ENCODE measurements at regions not wholly inside any gene's neighbourhood (a gene's known extent, or its start where the extent isn't known, plus 50 kb on each side); places are given as distances from the start of the nearest gene placed in this dataset.

DNA sequence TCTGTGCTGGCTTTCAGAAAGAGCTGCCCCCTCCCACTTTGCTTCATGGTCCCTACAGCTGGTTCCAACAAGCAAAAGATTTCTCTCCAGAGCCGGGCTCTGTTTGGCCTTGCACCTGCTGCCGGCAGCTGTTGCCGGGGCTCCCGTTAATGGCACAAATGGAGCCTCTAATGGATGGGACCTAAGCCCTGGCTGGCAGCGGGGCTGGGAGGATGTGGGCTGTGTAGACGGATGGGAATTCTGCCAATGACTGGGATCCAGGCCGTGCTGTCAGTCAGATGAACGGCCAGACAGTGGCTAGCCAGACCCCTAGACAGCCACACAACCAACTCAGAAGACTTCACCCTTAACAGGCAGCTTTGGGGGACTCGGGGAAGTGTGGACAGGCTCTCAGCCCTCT, 88.0 kb downstream of the RPLP1 start:
- no peak overlapping the region for H3K18ac ChIP-seq (ENCODE audit: low read depth, low read length)
- H3K4me2 ChIP-seq (ENCODE audit: low read depth, low read length), result no peak overlapping the region
- DNase-seq (no peak), ATAC-seq (ENCODE audit: low read depth) (no peak)
- H3K27me3 ChIP-seq (ENCODE audit: control insufficient read depth, insufficient read depth, low read length), result peaks cover 65% of the 10 kb centered on the region
- no peak overlapping the region for H3K9ac ChIP-seq (ENCODE audit: low read depth, low read length)
- no peak overlapping the region for H3K27ac ChIP-seq (ENCODE audit: insufficient read depth, low read length)
- H2AK9ac ChIP-seq (replicated peaks; ENCODE audit: low read depth, low read length, poor library complexity), result no peak overlapping the region
- TF ChIP-seq RAD21 (IDR thresholded peaks at IDR 0.05; ENCODE audit: low read length) (no peak), BHLHE40 (IDR thresholded peaks at IDR 0.05; ENCODE audit: low read depth, low read length) (no peak)
- TF ChIP-seq, protein P1, sequence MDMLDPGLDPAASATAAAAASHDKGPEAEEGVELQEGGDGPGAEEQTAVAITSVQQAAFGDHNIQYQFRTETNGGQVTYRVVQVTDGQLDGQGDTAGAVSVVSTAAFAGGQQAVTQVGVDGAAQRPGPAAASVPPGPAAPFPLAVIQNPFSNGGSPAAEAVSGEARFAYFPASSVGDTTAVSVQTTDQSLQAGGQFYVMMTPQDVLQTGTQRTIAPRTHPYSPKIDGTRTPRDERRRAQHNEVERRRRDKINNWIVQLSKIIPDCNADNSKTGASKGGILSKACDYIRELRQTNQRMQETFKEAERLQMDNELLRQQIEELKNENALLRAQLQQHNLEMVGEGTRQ (IDR thresholded peaks at IDR 0.05; ENCODE audit: low read depth, low read length), result no peak
- H4K8ac ChIP-seq (ENCODE audit: low read depth in 2 of 2, low read length in 2 of 2), result no peak overlapping the region
- no peak overlapping the region for H2BK5ac ChIP-seq (ENCODE audit: low read depth, low read length, poor library complexity, severe bottlenecking)
- H3K4ac ChIP-seq (ENCODE audit: low read depth, low read length), result no peak overlapping the region
- dilution Hi-C loops (cut with HindIII; ENCODE audit: low sequenced_read_pairs, unreplicated experiment) (no loop called here), intact Hi-C loops (cut with micrococcal nuclease) (no loop called here), in situ Hi-C loops (cut with MboI; ENCODE audit: low sequenced_read_pairs) (no loop called here)
- H3K36me3 ChIP-seq (ENCODE audit: control insufficient read depth, insufficient read depth, low read length), result no peaks in the 10 kb centered on the region
- no peak overlapping the region for H4K91ac ChIP-seq (ENCODE audit: insufficient read depth, low read depth, low read length)
- H3K56ac ChIP-seq (ENCODE audit: extremely low read depth, insufficient read depth, low read length), result no peak overlapping the region
- no peak overlapping the region for H2AFZ ChIP-seq (replicated peaks; ENCODE audit: low read length, poor library complexity)
- no peak overlapping the region for H3K23ac ChIP-seq (ENCODE audit: low read depth, low read length)
- no peaks in the 10 kb centered on the region for H3K79me1 ChIP-seq (ENCODE audit: low read depth in 1 of 2, low read length in 2 of 2)
- no peak overlapping the region for H3K4me3 ChIP-seq (ENCODE audit: insufficient read depth, low read depth, low read length)
- ChIA-PET POLR2A (ENCODE audit: unreplicated experiment) (no interaction called here), CTCF (no interaction called here)
- no peaks in the 10 kb centered on the region for H4K20me1 ChIP-seq (ENCODE audit: insufficient read depth, low read length)
- WGBS, 2 experiments (ENCODE audit: extremely low coverage in 2 of 2, insufficient read length in 1 of 2), result no CpG with 5 or more reads among the region's 9 CpGs
- H2BK15ac ChIP-seq (ENCODE audit: low read depth, low read length), result no peak overlapping the region
- no peaks in the 10 kb centered on the region for H3K9me1 ChIP-seq (ENCODE audit: insufficient read depth, low read length)
- no peak overlapping the region for H3K14ac ChIP-seq (replicated peaks; ENCODE audit: low read depth, low read length)
- no peaks in the 10 kb centered on the region for H3K4me1 ChIP-seq (ENCODE audit: control insufficient read depth, insufficient read depth, low read length)
- no TSS peak for BruUV-seq (replicated peaks)
- no peak overlapping the region for H2BK120ac ChIP-seq (ENCODE audit: low read depth, low read length)
- H2BK20ac ChIP-seq (ENCODE audit: low read depth, low read length), result no peak overlapping the region
- H3K9me3 ChIP-seq (ENCODE audit: control insufficient read depth, insufficient read depth, low read length), result no peaks in the 10 kb centered on the region; the same call in 1 of the 2 replicates
- no peak overlapping the region for H4K5ac ChIP-seq (ENCODE audit: low read depth, low read length)
- no peak overlapping the region for H2AK5ac ChIP-seq (ENCODE audit: low read depth, low read length)
